RWPE1 (cell line): ENCODE measurements at regions not wholly inside any gene's neighbourhood (a gene's known extent, or its start where the extent isn't known, plus 50 kb on each side); places are given as distances from the start of the nearest gene placed in this dataset.
"Not testable (repeated sequence)": the region's sequence is repeated elsewhere in the genome, so short reads cannot be mapped to it uniquely, and the experiment has no call there.

ENCODE experiments used
- CTCF ChIA-PET: fragments of 350-600 bp; sonication (Branson Sonifier 250); formaldehyde crosslinking; extraction: SDS; loops from one replicate; lab custom pipeline; 2021; lab: Yijun Ruan, JAX
- POLR2A ChIA-PET: fragments of 400-600 bp; formaldehyde crosslinking; extraction: SDS; loops from one replicate; lab custom pipeline; 2020; ENCODE audit warnings: antibody characterized with exemption; ENCODE audit not compliant: low non-redundant PET; lab: Yijun Ruan, JAX
- DNase-seq: peaks from one replicate; pipeline ENCODE4 v3.0.0; 2012; ENCODE audit warnings: low spot score
- H3K27ac ChIP-seq: fragments of 450-650 bp; 2 replicates; pipeline ENCODE4 v1.5.1; 2017
- TF ChIP-seq, protein P1 (sequence below): fragments of 450-650 bp; conservative IDR thresholded peaks from 2 replicates; pipeline ENCODE4 v1.5.1; 2017; ENCODE audit warnings: low read depth, mild to moderate bottlenecking

DNA sequence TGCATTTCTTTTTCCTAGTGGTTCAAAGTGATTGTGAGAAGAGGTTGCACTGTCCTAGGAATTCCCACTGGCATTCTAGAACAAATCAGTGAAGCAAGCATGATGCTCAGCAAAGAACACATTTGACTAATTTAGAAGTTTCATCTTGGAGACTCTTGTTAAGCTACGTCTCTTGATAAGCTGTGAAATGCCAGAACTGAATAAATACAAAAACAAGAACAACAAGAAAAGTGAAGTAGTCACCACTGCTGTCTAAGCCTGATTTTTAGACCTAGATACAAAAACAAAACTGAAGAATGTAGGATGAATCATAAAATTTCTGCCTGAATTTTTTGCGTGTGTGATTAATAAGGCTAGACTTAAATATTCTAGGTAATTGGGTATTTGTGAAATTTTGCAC, 1162.4 kb downstream of the TUSC7 start:
- ChIA-PET POLR2A (no interaction called here), CTCF (no interaction called here)
- DNase-seq = no peak
- TF ChIP-seq, protein P1, sequence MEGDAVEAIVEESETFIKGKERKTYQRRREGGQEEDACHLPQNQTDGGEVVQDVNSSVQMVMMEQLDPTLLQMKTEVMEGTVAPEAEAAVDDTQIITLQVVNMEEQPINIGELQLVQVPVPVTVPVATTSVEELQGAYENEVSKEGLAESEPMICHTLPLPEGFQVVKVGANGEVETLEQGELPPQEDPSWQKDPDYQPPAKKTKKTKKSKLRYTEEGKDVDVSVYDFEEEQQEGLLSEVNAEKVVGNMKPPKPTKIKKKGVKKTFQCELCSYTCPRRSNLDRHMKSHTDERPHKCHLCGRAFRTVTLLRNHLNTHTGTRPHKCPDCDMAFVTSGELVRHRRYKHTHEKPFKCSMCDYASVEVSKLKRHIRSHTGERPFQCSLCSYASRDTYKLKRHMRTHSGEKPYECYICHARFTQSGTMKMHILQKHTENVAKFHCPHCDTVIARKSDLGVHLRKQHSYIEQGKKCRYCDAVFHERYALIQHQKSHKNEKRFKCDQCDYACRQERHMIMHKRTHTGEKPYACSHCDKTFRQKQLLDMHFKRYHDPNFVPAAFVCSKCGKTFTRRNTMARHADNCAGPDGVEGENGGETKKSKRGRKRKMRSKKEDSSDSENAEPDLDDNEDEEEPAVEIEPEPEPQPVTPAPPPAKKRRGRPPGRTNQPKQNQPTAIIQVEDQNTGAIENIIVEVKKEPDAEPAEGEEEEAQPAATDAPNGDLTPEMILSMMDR = no peak
- H3K27ac ChIP-seq = no peak overlapping the region

DNA sequence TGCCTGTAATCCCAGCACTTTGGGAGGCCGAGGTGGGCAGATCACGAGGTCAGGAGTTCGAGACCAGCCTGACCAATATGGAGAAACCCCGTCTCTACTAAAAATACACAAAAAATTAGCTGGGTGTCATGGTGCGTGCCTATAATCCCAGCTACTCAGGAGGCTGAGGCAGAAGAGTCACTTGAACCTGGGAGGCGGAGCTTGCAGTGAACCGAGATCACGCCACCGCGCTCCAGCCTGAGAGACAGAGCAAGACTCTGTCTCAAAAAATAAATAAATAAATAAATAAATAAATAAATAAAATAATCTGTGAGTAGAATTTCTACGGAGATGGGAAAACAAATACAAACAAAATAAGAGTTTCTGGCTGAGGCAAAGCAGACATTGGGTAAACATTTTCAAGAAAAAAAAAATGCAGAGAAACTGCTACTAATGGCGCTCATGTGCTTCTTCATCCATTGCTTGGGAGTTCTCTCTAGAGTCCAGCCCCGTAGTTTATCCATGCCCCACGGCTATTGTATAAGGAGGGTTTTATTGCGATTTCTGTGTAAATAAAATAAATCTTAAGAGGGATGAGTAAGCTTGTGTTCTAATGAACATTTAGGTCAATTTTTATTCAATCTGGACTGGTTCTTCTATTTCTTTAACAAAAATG, 1161.9 kb downstream of the IGSF11 start:
- POLR2A ChIA-PET, H3K27ac ChIP-seq, DNase-seq: not testable (repeated sequence)
- CTCF ChIA-PET = interaction anchor here (0.6 kb wide), 3 partner anchors 27 to 524 kb away, joined by 3 to 4 read pairs (median 3); no protein-coding TSS in a partner anchor

DNA sequence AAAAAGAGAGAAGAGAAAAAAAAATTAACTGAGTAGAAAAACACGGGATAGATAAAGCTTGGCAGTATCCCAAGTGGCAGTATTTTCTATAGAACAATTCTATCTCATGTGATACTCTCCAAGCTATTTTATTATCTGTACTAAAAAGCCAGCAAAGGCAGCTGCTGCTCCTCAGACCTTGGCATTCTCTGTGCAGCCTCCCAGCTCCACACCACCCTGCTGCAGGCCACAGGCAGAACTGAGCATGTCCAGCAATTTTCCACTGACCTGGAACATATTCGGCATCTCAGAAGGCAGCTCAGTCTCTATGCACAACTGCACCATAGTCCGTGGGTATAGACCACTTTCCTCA, 1161.4 kb downstream of the IGSF11 start:
- DNase-seq = no peak
- POLR2A ChIA-PET = no interaction called here
- H3K27ac ChIP-seq = no peak overlapping the region
- TF ChIP-seq, protein P1 = no peak
- CTCF ChIA-PET = interaction anchor here (0.6 kb wide), 2 partner anchors 27 to 523 kb away, joined by 3 read pairs; no protein-coding TSS in a partner anchor

DNA sequence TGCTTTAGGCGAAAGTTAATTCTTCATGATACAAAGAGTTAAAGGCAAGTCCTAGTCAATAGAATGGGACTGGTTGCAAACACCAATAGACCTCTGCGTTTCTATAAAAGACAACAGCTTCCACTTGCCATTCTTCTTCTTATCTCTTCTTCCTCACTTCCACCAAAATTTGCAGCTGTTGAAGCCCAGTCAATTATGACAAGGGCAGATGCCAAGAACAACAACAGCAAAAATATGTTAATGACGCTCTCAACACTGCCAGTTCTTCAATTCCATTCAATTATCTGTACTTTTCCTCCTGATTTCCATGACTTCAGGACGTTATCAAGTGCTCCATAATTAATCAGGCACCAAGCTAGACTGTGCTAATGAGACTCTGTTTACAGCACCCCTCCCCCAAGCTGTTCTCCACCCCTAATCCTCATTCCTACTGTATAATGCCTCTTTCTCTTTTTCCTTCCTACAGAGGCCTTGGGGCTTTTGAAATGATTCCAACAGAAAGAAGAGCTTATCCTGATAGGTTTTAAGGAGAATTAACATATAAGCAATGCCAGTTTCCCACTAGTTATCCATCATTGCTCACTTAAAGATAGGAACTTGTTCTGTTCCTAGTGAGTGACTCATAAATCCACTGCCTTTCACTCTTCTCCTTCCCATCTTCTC, 1160.5 kb downstream of the IGSF11 start:
- H3K27ac ChIP-seq = no peak overlapping the region
- no peak for DNase-seq
- POLR2A ChIA-PET = no interaction called here
- CTCF ChIA-PET = no interaction called here
- TF ChIP-seq, protein P1 = no peak

DNA sequence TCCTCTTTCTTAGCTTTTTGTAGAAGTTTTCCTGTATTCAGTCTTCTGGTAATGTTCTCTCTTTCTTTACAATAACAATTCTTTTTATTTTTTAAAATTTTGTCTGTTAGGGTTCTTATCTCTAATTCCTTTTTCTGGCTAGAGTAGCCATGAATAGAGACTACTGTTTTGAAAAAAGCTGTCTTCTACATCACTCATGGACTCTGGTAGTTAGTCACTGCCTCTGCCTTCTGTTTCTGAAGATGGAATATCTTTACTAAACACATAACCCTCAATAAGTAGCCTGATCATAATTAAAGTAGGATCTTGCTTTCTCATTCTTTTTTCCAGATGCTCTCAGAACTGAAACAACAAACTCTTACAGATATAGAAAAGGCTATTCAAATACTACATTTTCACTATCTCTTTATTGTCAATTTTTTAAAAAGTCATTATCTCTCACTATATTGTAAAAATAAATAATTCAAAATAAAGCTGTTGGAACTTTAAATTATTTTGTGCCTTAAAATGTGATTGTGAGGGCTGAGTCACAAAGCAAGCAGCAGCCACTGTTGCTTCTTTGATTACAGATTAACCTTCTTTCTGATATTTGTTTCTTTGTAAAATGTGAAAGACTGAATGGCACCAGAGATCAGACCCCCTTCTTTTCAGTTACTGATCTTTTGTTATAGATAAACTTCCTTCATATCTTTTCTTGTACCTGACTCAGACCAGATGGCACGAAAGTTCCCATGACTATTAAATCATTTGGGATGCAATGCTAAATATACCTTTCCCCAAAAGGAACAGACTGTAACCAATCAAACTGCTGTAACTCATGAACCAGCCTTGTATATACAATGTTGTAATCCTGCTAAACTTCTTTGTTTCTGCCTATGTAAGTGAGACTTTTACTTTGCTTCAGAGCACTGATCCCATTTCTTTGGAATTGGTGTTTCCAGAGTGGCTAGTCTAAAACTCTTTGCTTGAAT, 1159.5 kb downstream of the IGSF11 start:
- no peak for DNase-seq
- ChIA-PET POLR2A (no interaction called here), CTCF (no interaction called here)
- H3K27ac ChIP-seq = no peak overlapping the region
- TF ChIP-seq, protein P1 = no peak

DNA sequence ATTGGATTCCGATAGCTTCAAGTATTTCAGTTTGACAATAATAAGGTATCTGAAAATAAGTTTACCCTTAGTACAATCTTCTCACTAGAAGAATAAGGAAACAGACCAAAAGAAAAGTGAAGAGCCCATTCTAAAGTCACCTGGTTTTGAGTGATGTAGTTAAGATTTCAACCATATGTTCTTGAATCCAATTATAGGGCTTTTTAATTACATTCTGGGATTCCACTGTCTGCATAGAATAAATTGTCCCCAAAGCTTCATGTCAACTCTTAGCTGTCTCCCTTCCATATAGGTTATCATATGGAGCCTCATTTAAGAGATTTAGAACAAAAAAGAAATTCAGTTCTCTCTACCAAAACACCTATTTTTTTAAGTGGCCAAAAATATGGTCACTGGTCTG, 1158.8 kb downstream of the IGSF11 start:
- DNase-seq = no peak
- no peak overlapping the region for H3K27ac ChIP-seq
- TF ChIP-seq, protein P1 = no peak
- CTCF ChIA-PET = no interaction called here
- POLR2A ChIA-PET = no interaction called here
